ENCODE measurements at regions not wholly inside any gene's neighbourhood (a gene's known extent, or its start where the extent isn't known, plus 50 kb on each side); places are given as distances from the start of the nearest gene placed in this dataset.

DNA sequence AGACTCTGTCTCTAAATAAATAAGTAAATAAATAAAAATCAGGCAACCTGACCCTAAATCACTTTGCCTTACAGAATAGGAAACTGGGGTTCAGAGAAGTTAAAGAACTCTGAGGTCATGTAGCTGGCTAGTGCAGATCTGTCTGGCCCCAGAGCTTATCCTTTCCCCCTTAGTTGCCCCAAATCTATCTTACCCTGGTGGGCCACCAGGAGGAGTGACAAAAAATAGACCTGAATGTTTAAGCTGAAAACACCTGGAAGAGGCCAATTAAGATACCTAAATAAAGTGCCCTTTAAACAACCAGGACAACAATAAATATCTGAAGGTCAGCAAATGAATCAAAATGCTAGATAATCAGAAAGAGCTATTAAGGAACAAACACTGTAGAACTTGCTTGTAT lies 59.7 kb downstream of the TEX35 start:
- TF ChIP-seq, protein P1, sequence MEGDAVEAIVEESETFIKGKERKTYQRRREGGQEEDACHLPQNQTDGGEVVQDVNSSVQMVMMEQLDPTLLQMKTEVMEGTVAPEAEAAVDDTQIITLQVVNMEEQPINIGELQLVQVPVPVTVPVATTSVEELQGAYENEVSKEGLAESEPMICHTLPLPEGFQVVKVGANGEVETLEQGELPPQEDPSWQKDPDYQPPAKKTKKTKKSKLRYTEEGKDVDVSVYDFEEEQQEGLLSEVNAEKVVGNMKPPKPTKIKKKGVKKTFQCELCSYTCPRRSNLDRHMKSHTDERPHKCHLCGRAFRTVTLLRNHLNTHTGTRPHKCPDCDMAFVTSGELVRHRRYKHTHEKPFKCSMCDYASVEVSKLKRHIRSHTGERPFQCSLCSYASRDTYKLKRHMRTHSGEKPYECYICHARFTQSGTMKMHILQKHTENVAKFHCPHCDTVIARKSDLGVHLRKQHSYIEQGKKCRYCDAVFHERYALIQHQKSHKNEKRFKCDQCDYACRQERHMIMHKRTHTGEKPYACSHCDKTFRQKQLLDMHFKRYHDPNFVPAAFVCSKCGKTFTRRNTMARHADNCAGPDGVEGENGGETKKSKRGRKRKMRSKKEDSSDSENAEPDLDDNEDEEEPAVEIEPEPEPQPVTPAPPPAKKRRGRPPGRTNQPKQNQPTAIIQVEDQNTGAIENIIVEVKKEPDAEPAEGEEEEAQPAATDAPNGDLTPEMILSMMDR (IDR thresholded peaks at IDR 0.05; ENCODE audit: borderline replicate concordance, extremely low read depth, insufficient read depth) = no peak
- Histone ChIP-seq H3K27ac (ENCODE audit: low read depth in 2 of 2, low read length in 2 of 2) (no peak overlapping the region), H3K4me1 (ENCODE audit: control insufficient read depth in 2 of 3, insufficient read depth in 2 of 3, low read depth in 1 of 3, low read length in 3 of 3) (no peaks in the 10 kb centered on the region), H3K9ac (ENCODE audit: low read length in 3 of 3) (no peak overlapping the region), H3K36me3 (ENCODE audit: control insufficient read depth in 2 of 3, insufficient read depth in 3 of 3, low read length in 3 of 3) (no peaks in the 10 kb centered on the region), H3K27me3 (ENCODE audit: control insufficient read depth, insufficient read depth, low read length) (no peaks in the 10 kb centered on the region), H3K4me3 (ENCODE audit: low read length in 3 of 3) (no peak overlapping the region), H3K9me3 (ENCODE audit: control insufficient read depth in 2 of 3, insufficient read depth in 1 of 3, low read length in 3 of 3) (no peaks in the 10 kb centered on the region)
- FAIRE-seq = no peak
- intact Hi-C loops (cut with DNase I) = no loop called here
- no peak for DNase-seq

DNA sequence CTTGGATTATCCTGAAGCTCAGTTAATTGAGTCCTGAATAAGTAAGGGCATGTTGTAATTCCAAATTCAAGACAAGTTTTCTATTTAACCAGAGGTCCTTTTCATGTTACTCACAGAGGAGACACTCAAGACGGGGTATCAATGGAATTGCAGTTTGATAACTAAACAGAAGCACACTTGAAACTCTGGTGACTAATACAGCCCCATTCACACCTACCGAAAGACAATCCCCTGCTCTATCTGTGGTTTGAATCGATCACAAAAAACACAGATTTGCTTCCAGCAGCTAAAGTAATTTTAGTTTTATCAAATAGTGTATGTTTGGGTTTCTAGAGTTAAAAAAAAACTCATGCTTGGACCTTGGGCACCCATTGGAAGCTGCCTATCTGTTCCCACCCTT lies 60.4 kb downstream of the TEX35 start:
- intact Hi-C loops (cut with DNase I) = no loop called here
- TF ChIP-seq, protein P1 (IDR thresholded peaks at IDR 0.05; ENCODE audit: borderline replicate concordance, extremely low read depth, insufficient read depth) = no peak
- H3K4me3 ChIP-seq (ENCODE audit: low read length in 3 of 3) = no peak overlapping the region
- H3K27ac ChIP-seq (ENCODE audit: low read depth in 2 of 2, low read length in 2 of 2) = no peak overlapping the region
- FAIRE-seq (no peak), DNase-seq (no peak)
- no peaks in the 10 kb centered on the region for H3K9me3 ChIP-seq (ENCODE audit: control insufficient read depth in 2 of 3, insufficient read depth in 1 of 3, low read length in 3 of 3)
- H3K36me3 ChIP-seq (ENCODE audit: control insufficient read depth in 2 of 3, insufficient read depth in 3 of 3, low read length in 3 of 3) = no peaks in the 10 kb centered on the region
- H3K27me3 ChIP-seq (ENCODE audit: control insufficient read depth, insufficient read depth, low read length) = no peaks in the 10 kb centered on the region
- H3K4me1 ChIP-seq (ENCODE audit: control insufficient read depth in 2 of 3, insufficient read depth in 2 of 3, low read depth in 1 of 3, low read length in 3 of 3) = no peaks in the 10 kb centered on the region
- no peak overlapping the region for H3K9ac ChIP-seq (ENCODE audit: low read length in 3 of 3)

DNA sequence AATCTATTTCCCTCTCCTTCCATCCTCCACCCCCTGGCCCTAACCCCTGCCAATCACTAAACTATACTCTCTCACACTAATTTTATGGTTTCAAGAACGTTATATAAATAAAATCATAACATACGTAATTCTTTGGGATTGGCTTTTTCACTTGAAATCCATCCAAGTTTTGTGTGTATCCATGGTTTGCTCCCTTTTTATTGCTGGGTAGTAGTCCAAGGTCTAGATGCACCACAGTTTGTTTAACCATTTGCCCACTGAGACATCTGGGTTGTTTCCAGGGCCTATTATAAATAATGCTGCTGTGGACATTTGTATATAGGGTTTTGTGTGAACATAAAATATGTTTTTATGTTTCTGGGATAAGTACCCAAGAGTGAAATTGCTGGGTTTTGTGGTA lies 61.4 kb downstream of the TEX35 start:
- Histone ChIP-seq H3K9me3 (ENCODE audit: control insufficient read depth in 2 of 3, insufficient read depth in 1 of 3, low read length in 3 of 3) (no peaks in the 10 kb centered on the region), H3K9ac (ENCODE audit: low read length in 3 of 3) (no peak overlapping the region), H3K4me1 (ENCODE audit: control insufficient read depth in 2 of 3, insufficient read depth in 2 of 3, low read depth in 1 of 3, low read length in 3 of 3) (no peaks in the 10 kb centered on the region), H3K27ac (ENCODE audit: low read depth in 2 of 2, low read length in 2 of 2) (no peak overlapping the region), H3K36me3 (ENCODE audit: control insufficient read depth in 2 of 3, insufficient read depth in 3 of 3, low read length in 3 of 3) (no peaks in the 10 kb centered on the region), H3K27me3 (ENCODE audit: control insufficient read depth, insufficient read depth, low read length) (no peaks in the 10 kb centered on the region), H3K4me3 (ENCODE audit: low read length in 3 of 3) (no peak overlapping the region)
- DNase-seq = no peak
- intact Hi-C loops (cut with DNase I) = no loop called here
- TF ChIP-seq, protein P1 (IDR thresholded peaks at IDR 0.05; ENCODE audit: borderline replicate concordance, extremely low read depth, insufficient read depth) = no peak
- no peak for FAIRE-seq

DNA sequence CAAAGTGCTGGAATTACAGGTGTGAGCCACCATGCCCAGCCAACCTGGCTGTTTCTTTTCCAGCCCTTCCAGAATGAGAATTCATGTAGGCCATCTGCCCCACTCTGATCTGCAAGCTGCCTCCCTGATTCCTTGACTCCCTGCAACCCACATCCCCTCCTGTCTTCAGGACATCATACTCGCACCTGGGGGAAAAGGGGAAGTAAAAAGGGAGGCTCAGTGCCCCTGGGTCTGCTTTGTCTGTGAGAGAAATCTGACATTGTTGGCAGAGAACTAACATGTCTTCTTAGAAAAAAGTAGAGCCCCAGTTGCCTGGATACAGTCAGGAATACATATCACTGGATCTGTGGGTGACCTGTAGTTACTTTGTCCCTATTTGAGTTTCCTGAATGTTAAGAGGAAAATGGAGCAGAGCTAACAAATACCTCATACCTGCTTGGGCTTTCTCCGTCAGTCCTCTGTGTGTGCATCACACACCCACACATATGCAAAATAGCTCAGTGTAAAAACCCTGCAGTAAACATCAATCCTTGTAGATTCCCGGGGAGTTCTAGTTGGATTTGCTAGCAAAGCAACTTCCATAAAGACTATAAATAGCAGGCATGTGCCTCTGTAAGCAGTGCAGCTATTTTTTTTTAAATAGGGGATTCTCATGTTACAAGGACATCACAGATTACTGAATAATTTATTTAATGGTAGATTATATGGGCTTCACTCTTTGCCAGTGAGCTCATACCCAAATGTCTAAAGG lies 62.9 kb downstream of the TEX35 start:
- no peak overlapping the region for H3K27ac ChIP-seq (ENCODE audit: low read depth in 2 of 2, low read length in 2 of 2)
- FAIRE-seq (no peak), DNase-seq (peak in 2 of 5 donors; percentile 55 to 64)
- H3K9ac ChIP-seq (ENCODE audit: low read length in 3 of 3) = no peak overlapping the region
- no peaks in the 10 kb centered on the region for H3K36me3 ChIP-seq (ENCODE audit: control insufficient read depth in 2 of 3, insufficient read depth in 3 of 3, low read length in 3 of 3)
- TF ChIP-seq, protein P1 (IDR thresholded peaks at IDR 0.05; ENCODE audit: borderline replicate concordance, extremely low read depth, insufficient read depth) = no peak
- no peaks in the 10 kb centered on the region for H3K4me1 ChIP-seq (ENCODE audit: control insufficient read depth in 2 of 3, insufficient read depth in 2 of 3, low read depth in 1 of 3, low read length in 3 of 3)
- intact Hi-C loops (cut with DNase I) = no loop called here
- no peak overlapping the region for H3K4me3 ChIP-seq (ENCODE audit: low read length in 3 of 3)
- no peaks in the 10 kb centered on the region for H3K9me3 ChIP-seq (ENCODE audit: control insufficient read depth in 2 of 3, insufficient read depth in 1 of 3, low read length in 3 of 3)
- no peaks in the 10 kb centered on the region for H3K27me3 ChIP-seq (ENCODE audit: control insufficient read depth, insufficient read depth, low read length)

Data from kidney (tissue), 13 donors.